ENCODE measurements at regions not wholly inside any gene's neighbourhood (a gene's known extent, or its start where the extent isn't known, plus 50 kb on each side); places are given as distances from the start of the nearest gene placed in this dataset.

GRCh38 chr16:85522842-85523601 is 90.1 kb upstream of the GSE1 start (continued):
- TF ChIP-seq MED8 (CRISPR knock-in tag; IDR thresholded peaks at IDR 0.05; ENCODE audit: insufficient replicate concordance) (no peak), KAT2B (IDR thresholded peaks at IDR 0.05; ENCODE audit: borderline replicate concordance, low read depth, low read length) (no peak), ZNF777 (CRISPR knock-in tag; IDR thresholded peaks at IDR 0.05) (no peak), SUZ12 (IDR thresholded peaks at IDR 0.05; ENCODE audit: low read depth, low read length) (no peak), ZNF720 (CRISPR knock-in tag; IDR thresholded peaks at IDR 0.05) (no peak), ZNF407 (CRISPR knock-in tag; IDR thresholded peaks at IDR 0.05; ENCODE audit: not compliant biosample characterization) (no peak), RARA (CRISPR knock-in tag; IDR thresholded peaks at IDR 0.05) (no peak), ZNF562 (CRISPR knock-in tag; IDR thresholded peaks at IDR 0.05; ENCODE audit: borderline replicate concordance) (no peak), ZNF367 (CRISPR knock-in tag; IDR thresholded peaks at IDR 0.05; ENCODE audit: borderline replicate concordance) (no peak), KMT2B (CRISPR knock-in tag; IDR thresholded peaks at IDR 0.05) (no peak), SMAD1 (CRISPR knock-in tag; IDR thresholded peaks at IDR 0.05; ENCODE audit: borderline replicate concordance, low read depth) (no peak), ZNF597 (CRISPR knock-in tag; IDR thresholded peaks at IDR 0.05) (no peak), RFX1 (IDR thresholded peaks at IDR 0.05) (no peak), HNRNPH1 (optimal IDR thresholded peaks at IDR 0.05; ENCODE audit: low read depth, low read length) (no peak), ZNF512B (CRISPR knock-in tag; IDR thresholded peaks at IDR 0.05; ENCODE audit: borderline replicate concordance) (no peak), ZNF496 (CRISPR knock-in tag; IDR thresholded peaks at IDR 0.05; ENCODE audit: insufficient replicate concordance) (no peak), CENPX (CRISPR knock-in tag; IDR thresholded peaks at IDR 0.05) (no peak), PAWR (CRISPR knock-in tag; IDR thresholded peaks at IDR 0.05; ENCODE audit: borderline replicate concordance) (no peak)
